ENCODE measurements at regions not wholly inside any gene's neighbourhood (a gene's known extent, or its start where the extent isn't known, plus 50 kb on each side); places are given as distances from the start of the nearest gene placed in this dataset.

DNA sequence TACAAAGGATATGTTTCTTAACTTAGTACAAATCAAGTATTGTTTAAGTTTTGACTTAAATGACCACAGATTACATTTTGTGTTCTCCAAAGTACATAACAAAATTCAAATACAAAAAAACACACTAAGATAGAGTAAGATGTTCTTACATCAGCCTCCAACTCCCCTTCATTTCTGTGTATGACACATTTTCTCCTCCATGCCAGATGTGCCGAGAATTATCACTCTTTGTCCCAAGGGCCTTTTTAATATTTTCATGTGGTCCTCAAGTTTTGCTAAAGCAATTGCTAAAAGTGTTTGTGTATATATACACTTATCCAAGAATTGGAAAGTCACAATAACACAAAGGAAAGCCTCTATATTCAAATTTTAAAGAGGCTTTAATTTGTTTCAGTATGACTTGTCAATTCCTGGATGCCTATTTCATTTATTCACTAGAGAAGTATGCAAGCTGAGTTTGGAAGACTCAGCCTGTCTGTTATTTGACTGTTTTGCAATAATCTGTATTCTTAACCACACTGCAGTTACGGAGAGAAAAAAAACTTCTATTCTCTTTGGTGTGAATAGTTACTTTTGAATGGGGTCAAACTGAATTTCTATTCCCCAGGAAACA is 586.4 kb upstream of the SEMA3D start:
- intact Hi-C loops (cut with DNase I; ENCODE audit: low total_unique reads), result no loop called here
- DNase-seq (ENCODE audit: low spot score in 2 of 2), result no peak
- 45 to 51% methylated on average over 2 of the region's 2 CpGs for WGBS, 2 donors
- no peak overlapping the region for H3K4me3 ChIP-seq (ENCODE audit: low read depth, poor library complexity, severe bottlenecking)
- no peak for TF ChIP-seq POLR2A (IDR thresholded peaks at IDR 0.05)
- TF ChIP-seq, protein P1, sequence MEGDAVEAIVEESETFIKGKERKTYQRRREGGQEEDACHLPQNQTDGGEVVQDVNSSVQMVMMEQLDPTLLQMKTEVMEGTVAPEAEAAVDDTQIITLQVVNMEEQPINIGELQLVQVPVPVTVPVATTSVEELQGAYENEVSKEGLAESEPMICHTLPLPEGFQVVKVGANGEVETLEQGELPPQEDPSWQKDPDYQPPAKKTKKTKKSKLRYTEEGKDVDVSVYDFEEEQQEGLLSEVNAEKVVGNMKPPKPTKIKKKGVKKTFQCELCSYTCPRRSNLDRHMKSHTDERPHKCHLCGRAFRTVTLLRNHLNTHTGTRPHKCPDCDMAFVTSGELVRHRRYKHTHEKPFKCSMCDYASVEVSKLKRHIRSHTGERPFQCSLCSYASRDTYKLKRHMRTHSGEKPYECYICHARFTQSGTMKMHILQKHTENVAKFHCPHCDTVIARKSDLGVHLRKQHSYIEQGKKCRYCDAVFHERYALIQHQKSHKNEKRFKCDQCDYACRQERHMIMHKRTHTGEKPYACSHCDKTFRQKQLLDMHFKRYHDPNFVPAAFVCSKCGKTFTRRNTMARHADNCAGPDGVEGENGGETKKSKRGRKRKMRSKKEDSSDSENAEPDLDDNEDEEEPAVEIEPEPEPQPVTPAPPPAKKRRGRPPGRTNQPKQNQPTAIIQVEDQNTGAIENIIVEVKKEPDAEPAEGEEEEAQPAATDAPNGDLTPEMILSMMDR (IDR thresholded peaks at IDR 0.05), result no peak

DNA sequence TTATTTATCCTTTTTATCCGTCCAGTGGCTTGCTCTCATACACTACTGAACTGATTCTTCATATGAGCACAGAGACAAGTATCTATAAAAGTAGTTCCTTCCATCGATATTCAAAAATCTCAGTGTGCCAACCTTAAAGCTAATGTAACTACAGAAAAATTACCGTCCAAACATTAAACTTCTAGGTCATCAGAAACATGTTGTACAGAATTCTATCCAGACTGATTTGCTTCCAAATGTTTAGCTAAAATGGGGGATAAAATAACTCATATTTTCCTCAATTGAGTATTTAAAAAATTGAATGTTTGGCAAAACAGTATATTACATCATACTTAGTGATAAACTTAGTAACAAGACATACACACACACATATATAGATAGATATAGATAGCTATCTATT is 584.7 kb upstream of the SEMA3D start:
- DNase-seq (ENCODE audit: low spot score in 2 of 2), result no peak
- 74 to 77% methylated on average over 3 of the region's 3 CpGs for WGBS, 2 donors

DNA sequence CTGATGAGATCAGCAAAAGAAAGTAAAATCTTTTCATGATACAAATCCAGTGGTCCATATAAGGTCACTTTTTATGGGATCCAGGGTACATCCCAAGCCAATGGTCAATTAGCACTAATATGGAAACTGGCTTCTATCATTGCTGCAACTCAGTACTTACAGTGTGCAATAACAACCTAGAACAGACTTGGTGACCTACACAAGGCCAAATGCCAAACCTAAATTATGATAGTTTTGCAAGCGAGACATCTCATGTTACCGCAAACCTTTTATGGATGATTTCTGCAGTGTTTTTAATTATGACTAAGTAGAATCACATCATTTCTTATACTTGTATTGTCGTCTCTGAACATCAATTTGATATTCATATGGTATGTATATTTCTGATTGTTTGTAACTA is 583.5 kb upstream of the SEMA3D start:
- TF ChIP-seq POLR2A (IDR thresholded peaks at IDR 0.05), result no peak
- TF ChIP-seq, protein P1 (IDR thresholded peaks at IDR 0.05), result no peak
- intact Hi-C loops (cut with DNase I; ENCODE audit: low total_unique reads), result no loop called here
- no peak overlapping the region for H3K4me3 ChIP-seq (ENCODE audit: low read depth, poor library complexity, severe bottlenecking)
- 61 to 69% methylated on average over 3 of the region's 3 CpGs for WGBS, 2 donors
- no peak for DNase-seq (ENCODE audit: low spot score in 2 of 2)

More for the DNA sequence above, 584.7 kb upstream of the SEMA3D start:
- TF ChIP-seq, protein P1 (IDR thresholded peaks at IDR 0.05), result no peak
- TF ChIP-seq POLR2A (IDR thresholded peaks at IDR 0.05), result no peak
- intact Hi-C loops (cut with DNase I; ENCODE audit: low total_unique reads), result no loop called here
- no peak overlapping the region for H3K4me3 ChIP-seq (ENCODE audit: low read depth, poor library complexity, severe bottlenecking)

DNA sequence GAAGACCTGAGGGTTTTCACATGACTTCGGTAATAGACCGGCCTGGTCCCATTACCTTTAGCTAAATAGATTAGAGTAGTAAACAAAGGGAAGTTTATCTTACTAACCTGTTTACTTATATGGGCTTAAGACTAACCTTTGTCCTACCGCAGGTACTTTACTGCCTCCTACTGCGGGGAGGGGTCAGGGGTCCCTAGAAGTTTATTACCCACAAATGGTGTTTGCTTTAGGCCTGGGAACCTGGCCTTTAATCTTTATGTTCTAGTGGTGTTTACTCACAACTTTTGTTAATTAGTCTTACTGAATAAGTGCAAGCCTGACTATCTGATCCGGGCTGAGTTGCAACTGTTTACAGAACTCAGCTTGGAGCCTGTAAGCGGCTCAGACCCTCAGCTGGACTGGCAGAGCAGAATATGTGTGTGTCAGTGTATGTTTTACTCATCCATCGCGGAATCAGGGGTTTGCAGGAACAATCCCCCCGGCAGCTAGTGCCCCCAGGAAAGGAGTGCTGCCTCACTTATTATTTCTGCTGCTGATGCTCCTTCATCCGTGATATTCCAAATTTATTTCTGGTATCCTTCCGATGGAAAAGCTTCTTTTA is 578.9 kb upstream of the SEMA3D start:
- intact Hi-C loops (cut with DNase I; ENCODE audit: low total_unique reads), result no loop called here
- 65 to 71% methylated on average over 11 of the region's 11 CpGs for WGBS, 2 donors
- TF ChIP-seq, protein P1 (IDR thresholded peaks at IDR 0.05), result no peak
- TF ChIP-seq POLR2A (IDR thresholded peaks at IDR 0.05), result no peak
- no peak for DNase-seq (ENCODE audit: low spot score in 2 of 2)
- H3K4me3 ChIP-seq (ENCODE audit: low read depth, poor library complexity, severe bottlenecking), result no peak overlapping the region

DNA sequence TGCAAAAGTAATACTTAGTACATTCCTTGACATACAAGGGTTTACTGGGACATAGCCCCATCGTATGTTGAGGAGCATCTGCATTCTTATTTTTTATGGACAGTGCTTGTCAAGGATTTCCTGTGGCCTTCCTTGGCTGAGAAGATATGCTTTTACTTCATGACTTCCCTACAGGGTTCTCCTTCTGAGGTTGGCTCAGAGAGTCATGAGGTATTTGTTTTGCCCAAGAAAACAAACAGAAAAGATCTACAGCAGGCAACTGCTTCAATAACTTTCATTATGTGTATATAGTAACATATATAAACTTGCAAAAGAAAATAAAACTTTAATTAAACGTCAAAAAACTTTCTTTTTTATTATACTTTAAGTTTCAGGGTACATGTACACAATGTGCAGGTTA is 577.2 kb upstream of the SEMA3D start:
- no peak for DNase-seq (ENCODE audit: low spot score in 2 of 2)
- intact Hi-C loops (cut with DNase I; ENCODE audit: low total_unique reads), result no loop called here
- TF ChIP-seq, protein P1 (IDR thresholded peaks at IDR 0.05), result no peak
- TF ChIP-seq POLR2A (IDR thresholded peaks at IDR 0.05), result no peak
- H3K4me3 ChIP-seq (ENCODE audit: low read depth, poor library complexity, severe bottlenecking), result no peak overlapping the region
- 52 to 62% methylated on average over 2 of the region's 2 CpGs for WGBS, 2 donors

DNA sequence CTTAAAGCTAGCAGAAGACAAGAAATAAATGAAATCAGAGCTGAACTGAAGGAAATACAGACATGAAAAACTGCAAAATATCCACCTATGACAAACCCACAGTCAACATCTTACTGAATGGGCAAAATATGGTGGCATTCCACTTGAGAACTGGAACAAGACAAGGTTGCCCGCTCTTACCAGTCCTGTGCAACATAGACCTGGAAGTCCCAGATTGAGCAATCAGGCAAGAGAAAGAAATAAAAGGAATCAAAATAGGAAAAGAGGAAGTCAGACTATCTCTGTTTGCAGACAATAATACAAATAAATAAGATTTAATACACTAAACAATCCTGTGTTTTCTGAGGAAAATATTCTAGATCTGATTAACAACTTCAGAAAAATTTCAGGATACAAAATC is 570.5 kb upstream of the SEMA3D start:
- 90 to 96% methylated on average over 1 of the region's 1 CpG for WGBS, 2 donors
- DNase-seq (ENCODE audit: low spot score in 2 of 2), result no peak
- no peak overlapping the region for H3K4me3 ChIP-seq (ENCODE audit: low read depth, poor library complexity, severe bottlenecking)
- intact Hi-C loops (cut with DNase I; ENCODE audit: low total_unique reads), result no loop called here
- TF ChIP-seq, protein P1 (IDR thresholded peaks at IDR 0.05), result no peak
- TF ChIP-seq POLR2A (IDR thresholded peaks at IDR 0.05), result no peak

Data from lower leg skin (tissue), 4 donors.